GM12878 (cell line): ENCODE measurements at regions not wholly inside any gene's neighbourhood (a gene's known extent, or its start where the extent isn't known, plus 50 kb on each side); places are given as distances from the start of the nearest gene placed in this dataset.

Source experiments
- CTCF ChIP-seq, 3 experiments: IDR thresholded peaks in 2 of 3; conservative IDR thresholded peaks in 1 of 3; 2 replicates each; pipeline ENCODE4 v1.5.1; 2011; ENCODE audit warnings: low read depth in 3 of 3, low read length in 3 of 3, mild to moderate bottlenecking in 3 of 3, control low read depth in 2 of 3, moderate library complexity in 2 of 3, inconsistent platforms in 1 of 3, mixed read lengths in 1 of 3; ENCODE audit not compliant: control insufficient read depth in 2 of 3, insufficient read depth in 1 of 3; ENCODE audit errors: extremely low read depth in 1 of 3
- EP300 ChIP-seq, 2 experiments: fragments of 150-350 bp in 1 of 2; IDR thresholded peaks; 2 replicates each; pipeline ENCODE4 v1.6.1; 2011 to 2012; ENCODE audit warnings: low read depth in 2 of 2, low read length in 2 of 2, borderline replicate concordance in 1 of 2, improper control_type of control experiment in 1 of 2, inconsistent platforms in 1 of 2; ENCODE audit not compliant: control insufficient read depth in 1 of 2
- PBX3 ChIP-seq: IDR thresholded peaks from 2 replicates; pipeline ENCODE4 v1.6.1; 2011; ENCODE audit warnings: mild to moderate bottlenecking, low read depth, low read length, moderate library complexity; ENCODE audit not compliant: insufficient replicate concordance
- TCF12 ChIP-seq: IDR thresholded peaks from 2 replicates; pipeline ENCODE4 v1.6.1; 2011; ENCODE audit warnings: low read depth, mild to moderate bottlenecking, low read length
- ZBTB33 ChIP-seq: fragments of 450-650 bp; IDR thresholded peaks from 2 replicates; pipeline ENCODE4 v1.6.1; 2017; ENCODE audit warnings: mild to moderate bottlenecking

GRCh38 chr6:5866547-5867051 is 140.1 kb downstream of the NRN1 start:
- TF ChIP-seq TCF12 (no peak), CTCF (IDR thresholded peaks at IDR 0.05 in 2 of 3, conservative IDR thresholded peaks at IDR 0.05 in 1 of 3; ENCODE audit: control insufficient read depth in 2 of 3, extremely low read depth in 1 of 3, insufficient read depth in 1 of 3, low read depth in 3 of 3, low read length in 3 of 3) (no peak), PBX3 (no peak), ZBTB33 (no peak), EP300 (IDR thresholded peaks at IDR 0.05; ENCODE audit: borderline replicate concordance in 1 of 2, control insufficient read depth in 1 of 2, low read depth in 2 of 2, low read length in 2 of 2) (no peak)
